NCI-H460 (cell line): ENCODE measurements at regions not wholly inside any gene's neighbourhood (a gene's known extent, or its start where the extent isn't known, plus 50 kb on each side); places are given as distances from the start of the nearest gene placed in this dataset.

Experiments used
- DNase-seq: peaks from one replicate; pipeline ENCODE4 v3.0.0-alpha.2; 2016; ENCODE audit warnings: low read depth; ENCODE audit errors: extremely low read depth

DNA sequence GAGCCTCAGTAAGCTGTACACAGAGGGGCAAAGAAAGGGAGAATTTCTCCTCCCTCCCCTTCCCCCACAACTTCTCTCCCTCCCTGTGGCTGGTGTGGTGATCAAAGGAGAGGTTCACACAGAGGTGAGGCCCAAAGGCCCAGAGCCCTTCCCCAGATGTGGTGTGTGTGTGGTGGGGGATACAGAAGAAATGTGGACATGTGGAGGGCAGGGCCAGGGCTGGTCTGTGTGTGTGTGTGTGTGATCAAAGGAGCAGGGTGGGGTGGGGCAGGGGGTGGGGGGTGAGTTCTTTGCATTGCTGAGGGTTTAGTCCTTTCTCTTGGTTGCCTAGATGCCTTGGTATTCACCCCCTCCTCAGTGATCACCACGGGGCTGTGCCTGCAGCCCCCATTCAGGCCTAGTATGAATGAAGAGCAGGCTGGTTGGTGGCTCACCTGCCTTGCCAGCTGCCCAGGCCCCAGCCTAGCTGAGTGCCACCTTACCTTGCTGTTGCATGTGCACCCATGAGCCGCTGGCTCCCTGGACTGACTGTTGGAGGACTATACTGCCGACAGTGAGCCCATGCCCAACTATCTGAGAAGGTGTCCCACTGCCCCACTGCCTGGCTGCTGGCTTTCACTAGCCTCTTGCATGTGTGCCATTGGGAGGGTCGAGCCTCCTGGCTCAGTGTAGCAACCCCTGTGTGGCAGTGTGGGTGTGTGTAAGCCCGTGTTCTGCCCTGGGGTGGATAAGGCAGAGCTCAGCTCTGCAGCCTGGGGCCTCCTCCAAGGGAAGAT is 101.9 kb downstream of the EFNB1 start:
- no peak for DNase-seq

DNA sequence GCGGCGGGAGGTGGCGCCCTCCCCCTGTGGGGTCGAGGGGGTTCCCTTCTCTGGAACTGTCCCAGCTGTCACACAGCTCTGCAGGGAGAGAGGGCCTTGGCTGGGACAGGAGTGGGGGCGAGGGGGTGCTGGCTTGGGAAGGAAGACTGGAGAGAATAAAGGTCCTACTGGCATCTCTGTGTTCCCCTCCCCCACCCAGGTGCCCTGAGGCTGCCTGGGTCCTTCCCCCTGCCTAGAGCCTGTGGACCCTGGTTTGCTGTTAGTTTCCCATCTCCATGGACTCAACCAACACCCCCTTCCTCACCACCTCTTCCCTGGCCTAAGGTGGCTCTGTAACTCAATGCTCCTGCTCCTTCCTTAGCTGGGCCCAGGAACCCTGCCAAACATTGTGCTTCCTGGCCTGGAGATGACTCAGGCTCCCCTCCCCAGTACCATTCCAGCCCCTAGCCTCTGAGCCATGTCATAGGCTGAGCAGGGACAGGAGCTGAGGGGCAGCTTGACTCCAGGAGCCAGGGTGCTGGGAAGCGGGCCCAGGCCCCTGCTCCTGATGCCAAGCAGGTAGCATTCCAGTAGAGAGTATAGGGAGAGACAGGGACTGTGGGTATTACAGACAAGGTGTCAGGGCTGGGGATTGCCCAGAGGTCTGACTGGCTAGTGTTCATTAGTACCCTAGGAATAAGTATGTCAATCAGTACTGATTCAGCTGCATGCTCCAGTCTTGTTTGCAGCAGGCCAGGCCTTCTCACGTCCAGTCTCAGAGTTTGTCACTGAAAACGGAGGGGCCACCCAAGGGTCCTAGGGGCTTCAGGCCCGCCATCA is 100.7 kb downstream of the EFNB1 start:
- DNase-seq = no peak

DNA sequence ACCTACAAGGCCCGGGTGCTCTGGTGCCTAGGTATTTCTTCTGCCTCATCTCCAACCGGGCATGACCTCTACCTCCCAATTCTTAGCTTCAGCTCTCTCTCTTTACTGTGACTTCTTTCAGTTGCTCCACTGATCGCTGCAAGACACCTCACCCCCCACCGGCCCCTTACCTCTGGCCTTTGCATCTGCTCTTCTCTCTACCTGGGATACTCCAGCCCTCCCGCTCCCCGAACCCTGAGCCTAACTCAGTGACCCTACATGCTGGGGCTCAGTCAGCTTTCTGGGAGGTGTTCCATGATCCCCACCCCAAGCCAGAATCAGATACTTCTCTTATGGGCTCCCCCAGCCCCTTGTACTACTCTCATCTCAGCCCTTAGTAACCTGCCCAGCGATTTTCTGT is 99.6 kb downstream of the EFNB1 start:
- DNase-seq = no peak

DNA sequence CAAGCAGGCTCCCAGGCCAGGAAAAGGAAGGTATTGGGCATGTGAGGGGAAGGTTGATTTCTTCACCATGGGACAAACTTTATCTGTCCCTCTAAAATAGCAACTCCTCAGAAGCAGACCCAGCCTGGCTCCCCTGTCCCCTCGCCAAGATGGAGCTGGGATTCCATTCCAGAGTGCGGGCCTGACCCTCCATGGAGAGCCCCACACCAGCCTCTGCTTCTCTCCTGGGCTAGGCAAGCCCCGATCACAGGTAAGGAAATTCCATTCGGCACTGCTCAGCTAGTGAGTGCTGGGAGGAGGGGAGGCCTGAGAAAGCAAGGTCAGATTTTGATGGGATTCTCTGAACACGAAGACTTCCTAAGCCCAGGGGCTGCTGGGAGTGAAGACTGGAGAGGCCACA is 98.4 kb downstream of the EFNB1 start:
- no peak for DNase-seq

DNA sequence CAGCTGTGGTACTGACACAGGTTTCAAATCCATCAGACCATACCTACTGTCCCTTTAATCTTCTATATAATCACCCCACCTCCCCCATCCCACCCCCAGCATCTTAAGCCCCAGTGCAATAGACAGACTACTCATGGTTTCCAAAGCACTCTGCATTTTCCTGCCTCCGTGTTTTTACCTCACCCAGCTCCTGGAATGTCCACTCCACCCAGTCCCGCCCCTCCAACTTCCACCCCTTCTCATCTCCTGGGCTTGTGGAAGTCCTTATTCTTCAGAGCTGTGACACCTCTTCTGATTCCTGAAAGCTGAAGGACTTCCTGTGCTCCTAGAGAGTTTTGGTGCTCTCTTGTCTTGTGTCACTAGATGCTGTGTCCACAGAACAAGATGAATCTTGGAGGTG is 94.3 kb downstream of the EFNB1 start:
- DNase-seq = no peak

DNA sequence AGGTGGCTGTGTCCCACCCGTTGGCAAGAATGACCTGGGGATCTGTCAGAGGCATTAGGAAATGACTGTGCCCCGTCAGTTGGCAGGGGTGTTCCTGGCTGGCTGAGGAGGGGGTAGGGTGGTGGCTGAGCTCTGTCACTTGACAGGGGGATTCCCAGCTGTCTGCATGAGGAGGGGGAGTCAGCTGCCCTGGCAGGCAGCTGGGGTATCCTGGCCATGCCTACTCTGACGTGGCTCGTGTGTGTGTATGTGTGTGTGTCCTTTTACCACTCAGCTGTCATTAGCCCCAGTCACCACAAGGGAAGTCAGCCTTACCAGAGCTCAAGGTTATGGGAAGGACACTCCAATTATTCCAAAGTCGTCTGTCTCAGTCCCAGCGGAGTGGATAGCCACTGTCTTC is 93.2 kb downstream of the EFNB1 start:
- DNase-seq = no peak

DNA sequence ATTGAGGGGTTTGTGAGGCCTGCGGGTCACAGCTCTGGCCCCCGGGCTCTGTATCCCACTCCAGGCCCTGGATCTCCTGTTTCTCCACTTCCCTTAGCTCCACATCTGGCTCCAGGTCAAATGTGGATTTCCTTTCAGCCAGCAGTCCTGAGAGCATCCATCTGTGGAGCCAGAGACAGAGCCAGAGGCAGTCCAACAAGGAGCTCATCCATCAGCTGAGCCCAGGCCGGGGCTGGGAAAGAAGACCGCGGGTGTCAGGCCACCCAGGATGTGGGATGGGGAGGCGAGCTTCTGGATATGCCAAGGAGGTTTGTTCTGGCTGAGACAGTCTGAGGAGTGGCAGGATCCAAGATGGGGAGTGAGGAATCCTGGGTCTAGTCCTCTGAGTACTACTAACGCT is 91.7 kb downstream of the EFNB1 start:
- DNase-seq = no peak

DNA sequence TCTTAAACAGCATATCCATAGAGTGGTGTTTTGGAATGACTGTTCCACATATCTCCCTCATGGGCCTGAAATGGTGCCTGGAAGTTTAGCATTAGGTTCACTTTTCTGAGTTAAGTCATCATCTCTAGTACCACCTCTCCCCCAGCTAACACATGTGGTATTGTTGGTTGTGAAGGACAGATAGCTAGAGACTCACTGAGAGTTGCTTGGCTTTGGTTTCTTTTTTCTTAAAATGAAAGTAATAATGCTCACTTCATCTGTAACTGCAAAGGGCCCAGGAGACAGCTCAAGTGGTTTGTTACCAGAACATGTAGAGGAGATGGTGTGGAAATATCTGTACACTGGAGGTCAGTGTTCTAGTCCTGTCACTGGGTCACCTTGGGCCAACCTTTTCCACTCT is 90.9 kb downstream of the EFNB1 start:
- DNase-seq = no peak

DNA sequence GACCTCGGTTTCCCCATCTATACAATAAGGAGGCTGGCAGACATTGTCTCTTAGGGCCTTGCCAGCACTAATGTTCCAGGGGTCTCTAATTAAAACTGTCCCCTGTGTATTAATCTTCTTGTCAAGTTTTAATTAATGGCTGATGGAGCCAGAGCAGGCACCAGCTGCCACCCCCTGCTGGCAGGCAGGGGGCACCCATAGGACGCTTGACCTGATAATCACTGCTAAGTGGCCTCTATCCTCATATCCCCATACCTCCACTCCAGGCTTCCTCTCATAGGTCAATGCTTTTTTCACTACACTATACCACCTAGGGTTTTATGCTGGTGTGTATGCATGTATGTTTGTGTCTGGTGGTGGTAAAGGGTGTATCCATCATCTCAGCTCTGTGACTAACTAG is 89.4 kb downstream of the EFNB1 start:
- DNase-seq = no peak

DNA sequence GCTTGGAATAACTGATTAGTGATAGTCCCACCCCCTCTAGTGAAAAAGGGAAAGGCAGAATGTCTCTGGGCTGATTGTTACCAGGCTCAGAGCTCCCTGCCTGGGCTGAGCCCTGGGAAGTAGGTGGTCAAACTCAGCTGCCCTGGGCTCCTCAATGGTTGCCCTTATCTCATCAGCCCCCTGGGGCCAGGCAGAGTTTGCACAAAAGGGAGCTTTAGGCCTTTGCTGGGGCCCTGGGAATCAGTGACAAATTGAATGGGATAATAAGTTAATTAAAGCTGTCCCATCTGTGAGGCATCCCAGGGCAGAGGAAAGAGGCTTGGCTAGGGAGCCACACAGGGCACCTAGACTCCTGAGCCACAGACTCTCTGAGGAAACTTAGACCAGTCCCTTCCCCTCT is 89.0 kb downstream of the EFNB1 start:
- no peak for DNase-seq

DNA sequence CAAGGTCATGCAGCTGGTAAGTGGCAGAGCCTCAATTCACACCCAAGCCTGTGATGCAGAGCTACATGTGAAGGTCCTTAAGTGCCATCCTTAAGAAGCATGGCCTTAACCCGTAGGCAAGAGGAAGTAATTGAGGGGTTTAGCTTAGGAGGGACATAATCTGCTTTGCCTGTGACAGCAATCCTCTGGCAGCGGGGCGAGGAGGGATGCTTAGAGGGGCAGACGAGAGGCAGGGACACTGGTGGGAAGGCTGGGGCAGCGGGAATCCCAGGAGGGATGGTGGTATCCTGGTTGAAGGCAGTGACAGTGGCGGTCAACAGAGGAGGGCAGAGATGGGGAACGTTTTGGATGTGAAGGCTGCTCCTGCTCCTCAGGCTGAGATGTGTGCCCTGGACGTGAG is 88.1 kb downstream of the EFNB1 start:
- no peak for DNase-seq

DNA sequence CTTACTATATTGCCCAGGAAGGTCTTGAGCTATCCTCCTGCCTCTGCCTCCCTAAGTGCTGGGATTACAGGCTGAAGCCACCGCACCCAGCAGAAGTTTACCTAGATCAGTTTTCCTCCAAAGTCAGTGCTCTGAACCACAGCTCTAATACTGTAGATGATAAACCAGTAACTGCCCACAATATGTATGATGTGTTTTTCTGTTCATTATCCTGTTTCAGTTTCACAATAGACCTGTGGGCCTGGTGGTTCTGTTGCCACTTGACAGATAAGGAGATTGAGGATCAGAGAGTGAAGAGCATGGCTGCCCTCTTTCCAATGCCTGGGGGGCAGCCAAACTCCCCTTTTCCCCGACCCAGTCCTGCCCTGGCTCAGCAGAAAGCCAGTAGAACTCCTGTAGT is 87.0 kb downstream of the EFNB1 start:
- no peak for DNase-seq

DNA sequence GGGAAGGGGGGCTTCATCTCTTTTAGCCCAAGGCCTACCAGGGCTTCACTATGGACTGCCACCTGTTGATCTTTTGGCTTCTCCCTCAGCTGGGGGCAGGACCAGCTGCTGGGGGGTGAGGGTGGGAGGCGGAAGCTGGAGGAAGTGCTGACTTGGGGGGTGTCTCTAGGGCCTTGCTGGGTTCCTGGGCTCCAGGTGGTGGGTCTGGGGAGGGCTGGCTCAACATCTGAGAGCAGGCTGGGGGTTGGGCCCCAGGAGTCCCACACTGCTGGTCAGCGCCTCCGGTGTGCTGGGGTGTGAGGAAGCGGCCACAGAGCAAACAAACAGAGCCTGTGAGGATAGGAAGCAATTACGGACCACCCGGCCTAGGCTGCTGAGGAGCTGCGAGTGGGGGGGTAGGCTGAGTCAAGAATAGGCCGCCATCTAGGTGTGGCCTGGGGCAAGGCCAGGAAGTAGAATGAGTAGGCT is 85.7 kb downstream of the EFNB1 start:
- no peak for DNase-seq

DNA sequence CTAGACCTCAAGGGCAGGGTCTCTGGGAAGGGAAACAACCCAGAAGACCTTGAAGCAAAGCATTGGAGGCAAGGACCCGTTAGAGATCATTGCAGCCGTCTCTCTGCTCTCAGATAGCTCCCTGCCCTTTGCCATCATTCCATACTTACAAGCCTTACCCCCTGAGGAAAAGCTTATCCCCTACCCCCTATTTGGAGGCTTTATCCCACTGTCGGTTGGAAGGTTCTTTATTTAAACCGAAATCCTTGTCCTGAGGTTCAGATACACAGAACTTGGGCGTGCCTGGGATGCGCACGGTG is 84.4 kb downstream of the EFNB1 start:
- DNase-seq = no peak

DNA sequence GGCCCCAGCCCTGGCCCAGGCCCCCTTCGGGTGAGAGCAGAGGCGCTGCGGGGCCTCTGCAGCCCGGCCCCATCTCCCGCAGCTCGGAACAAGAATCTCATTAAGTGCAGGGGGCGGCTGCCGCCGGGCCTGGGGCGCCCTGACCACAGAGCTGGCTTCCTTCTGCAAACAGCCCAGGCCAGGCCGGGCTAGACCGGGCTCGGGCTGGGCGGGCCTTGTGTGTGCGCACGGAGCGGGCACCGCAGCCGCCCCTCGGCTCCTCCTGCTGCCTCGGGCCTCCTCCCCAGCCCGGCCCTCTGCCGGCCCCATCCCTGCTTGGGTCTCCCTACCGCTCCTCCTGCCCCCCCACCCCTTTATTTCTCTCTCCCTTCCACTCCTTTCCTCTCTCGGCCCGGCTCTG is 83.3 kb downstream of the EFNB1 start:
- no peak for DNase-seq

DNA sequence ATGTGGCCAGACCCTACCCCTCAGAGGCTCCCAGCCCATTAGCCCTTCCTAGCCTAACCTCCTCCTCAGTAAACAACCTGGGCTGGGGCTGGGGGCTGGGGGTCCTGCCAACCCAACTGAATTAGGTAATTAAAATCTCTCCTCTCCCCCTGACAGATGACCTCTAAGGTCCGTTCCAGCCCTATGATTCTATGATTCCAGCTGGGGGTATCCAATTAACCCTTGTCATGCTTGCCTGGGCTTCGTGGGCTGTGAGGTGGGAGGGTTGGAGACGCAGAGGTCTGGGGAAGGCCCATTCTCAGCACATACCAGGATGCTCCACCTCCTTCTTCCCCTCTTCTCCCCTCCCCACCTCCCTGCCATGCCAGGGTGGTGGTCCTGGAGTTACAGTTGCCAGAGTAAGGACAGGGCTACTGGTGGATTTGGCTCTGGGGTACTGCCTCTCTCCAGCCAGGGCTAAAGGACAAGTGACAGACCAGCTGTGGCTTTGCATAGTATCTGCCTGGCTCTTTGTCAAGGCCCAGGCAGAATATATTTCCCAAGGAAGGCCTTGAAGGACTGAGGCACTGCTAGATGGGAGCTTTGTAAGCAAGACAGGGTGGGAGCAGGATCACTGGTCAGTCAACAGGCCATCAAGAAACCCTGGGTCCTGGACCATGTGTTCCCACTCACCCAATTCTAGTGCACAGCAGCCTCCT is 82.1 kb downstream of the EFNB1 start:
- DNase-seq = no peak

DNA sequence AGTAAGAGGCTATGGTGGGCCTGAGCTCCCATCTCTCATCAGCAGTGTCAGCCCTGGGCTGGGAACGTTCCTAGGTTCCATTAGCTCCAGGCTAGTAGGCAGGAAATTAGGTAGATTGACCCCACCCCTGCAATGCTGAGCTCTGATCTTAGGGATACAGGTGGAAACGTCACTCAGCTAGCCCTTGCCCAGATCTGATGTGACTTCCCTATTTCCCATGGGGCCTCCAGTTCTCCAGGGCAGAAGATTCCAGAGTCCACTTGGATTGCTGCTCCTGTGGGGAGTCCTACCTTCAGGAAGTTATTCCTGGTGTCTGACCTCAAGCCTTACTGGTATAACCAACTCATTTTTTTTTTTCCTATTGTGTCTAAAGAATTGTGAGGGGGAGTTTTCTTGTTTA is 81.1 kb downstream of the EFNB1 start:
- no peak for DNase-seq

DNA sequence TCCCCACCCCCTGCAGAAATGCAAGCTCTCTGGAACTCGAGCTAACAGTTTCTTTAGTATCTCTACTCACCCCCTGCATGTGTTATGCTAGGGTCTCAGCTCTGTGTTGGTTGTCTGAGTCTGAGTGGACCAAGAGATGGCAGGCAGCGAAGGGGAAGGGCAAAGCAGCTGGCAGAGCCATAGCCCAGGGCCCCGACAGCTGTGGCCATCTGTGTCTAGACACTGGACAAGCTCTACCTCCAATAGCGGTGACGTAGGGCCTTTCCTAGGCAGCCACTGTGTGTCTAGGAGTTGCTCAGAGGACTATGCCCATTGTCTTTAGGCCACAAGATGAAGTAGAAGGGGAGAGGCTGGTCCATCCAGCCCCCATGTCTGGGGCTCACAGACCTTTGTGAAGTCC is 79.2 kb downstream of the EFNB1 start:
- no peak for DNase-seq

DNA sequence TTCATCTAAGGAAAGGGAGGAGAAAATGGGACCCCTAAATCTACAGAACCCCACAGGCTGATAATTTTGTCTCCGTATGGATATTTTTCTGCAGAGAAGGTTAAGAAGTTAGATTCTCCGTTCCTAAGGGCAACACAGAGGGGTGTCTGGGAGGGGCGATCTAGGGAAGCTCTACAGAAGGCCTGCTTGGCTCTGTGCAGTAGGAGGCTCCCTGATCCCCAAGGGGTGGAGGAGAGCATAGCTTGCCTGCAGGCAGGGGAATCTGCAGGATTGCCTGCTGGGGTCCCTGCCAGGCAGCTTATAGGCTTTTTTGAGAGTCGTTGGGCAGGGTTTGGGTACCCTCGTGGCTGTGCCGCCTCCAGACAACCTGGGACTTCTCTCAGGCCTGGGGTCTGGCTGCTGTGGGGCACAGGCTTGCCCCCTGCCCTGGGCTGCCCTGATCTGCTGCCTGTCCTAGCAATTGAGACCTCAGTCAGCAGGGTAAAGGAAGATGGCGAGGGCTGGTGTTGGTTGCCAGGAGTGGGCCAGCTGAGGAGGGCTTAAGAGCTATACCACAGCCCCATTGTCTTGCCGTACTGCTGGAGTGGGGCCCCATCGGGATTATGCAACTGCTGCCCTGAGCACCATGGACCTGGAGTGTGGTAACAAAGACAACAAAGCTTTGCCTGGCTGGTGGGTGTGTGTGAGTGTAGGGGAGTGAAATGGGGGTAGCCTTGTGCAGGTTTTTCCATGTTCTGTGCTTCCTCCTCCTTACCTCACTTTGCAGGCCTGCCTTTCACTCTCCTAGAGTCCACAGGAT is 74.1 kb downstream of the EFNB1 start:
- DNase-seq = no peak

DNA sequence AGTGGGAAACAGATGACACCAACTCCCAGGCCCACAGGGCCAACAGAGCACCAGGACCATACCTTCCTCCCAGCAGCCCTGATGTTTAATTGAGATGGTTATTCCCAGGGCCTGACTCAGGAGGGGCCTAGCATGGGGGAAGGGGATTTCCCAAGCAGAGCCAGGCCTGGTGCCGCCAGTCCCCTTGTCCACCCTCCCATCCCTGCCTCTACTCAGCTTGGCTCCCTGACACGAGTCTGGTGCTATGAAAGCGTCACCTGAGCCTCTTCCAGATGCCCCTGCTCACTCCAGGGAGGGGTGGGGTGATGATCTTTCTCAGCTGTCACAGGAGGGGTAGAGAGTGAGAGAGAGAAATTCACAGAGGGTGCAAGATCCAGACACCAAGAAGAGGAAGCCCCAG is 72.7 kb downstream of the EFNB1 start:
- DNase-seq = no peak

DNA sequence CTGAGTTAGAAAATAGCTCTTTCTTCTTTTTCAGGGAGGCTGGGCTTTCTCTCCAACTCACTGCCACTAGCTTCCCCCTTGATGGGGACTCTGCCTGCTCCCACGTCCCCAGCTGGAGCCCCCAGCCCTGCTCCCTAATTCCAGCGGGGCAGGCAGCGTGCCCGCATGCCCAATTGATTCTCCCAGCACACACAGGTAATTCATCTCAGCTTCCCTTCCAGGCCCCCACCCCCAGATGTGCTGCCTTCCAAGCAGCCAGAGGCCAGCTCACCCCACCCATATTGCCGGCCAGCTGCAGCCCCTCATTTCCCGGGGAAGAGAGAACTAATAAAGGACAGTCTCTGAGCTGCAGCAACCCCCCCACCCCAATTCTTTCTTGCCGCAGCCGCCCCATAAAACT is 69.8 kb downstream of the EFNB1 start:
- no peak for DNase-seq
